AG04450 (cell line): ENCODE measurements at regions not wholly inside any gene's neighbourhood (a gene's known extent, or its start where the extent isn't known, plus 50 kb on each side); places are given as distances from the start of the nearest gene placed in this dataset.

Source experiments
- CTCF ChIA-PET: fragments of 300-600, 350-600 bp; formaldehyde crosslinking; extraction: SDS; loops from one replicate; lab custom pipeline; 2022; ENCODE audit warnings: antibody characterized with exemption, inconsistent platforms; lab: Charles Lee
- POLR2A ChIA-PET: fragments of 350-600 bp; formaldehyde crosslinking; extraction: SDS; loops from one replicate; lab custom pipeline; 2021; ENCODE audit warnings: antibody characterized with exemption, inconsistent platforms; lab: Yijun Ruan, JAX
- DNase-seq: peaks from one replicate; pipeline ENCODE4 v3.0.0-alpha.2; 2011; ENCODE audit warnings: low read depth, low spot score
- H3K27ac ChIP-seq: one replicate; pipeline ENCODE4 v1.5.1; 2012; ENCODE audit warnings: low read depth, low read length, control low read depth
- H3K27me3 ChIP-seq: one replicate; pipeline ENCODE4 v1.6.0; 2012; ENCODE audit warnings: low read length; ENCODE audit not compliant: control insufficient read depth, insufficient read depth
- H3K4me3 ChIP-seq: 2 replicates; pipeline ENCODE4 v1.5.1; 2011; ENCODE audit warnings: mild to moderate bottlenecking, low read depth, low read length, control low read depth
- H3K9me3 ChIP-seq: 2 replicates; pipeline ENCODE4 v1.5.1; 2012; ENCODE audit warnings: low read length; ENCODE audit not compliant: control insufficient read depth, insufficient read depth
- CTCF ChIP-seq: IDR thresholded peaks from 2 replicates; pipeline ENCODE4 v1.5.1; 2011; ENCODE audit warnings: low read depth, low read length, control low read depth, inconsistent platforms

GRCh38 chr15:45891766-45892165 lies 256.9 kb downstream of the SQOR start:
- Histone ChIP-seq H3K27ac (no peak overlapping the region), H3K4me3 (no peak overlapping the region), H3K9me3 (peaks cover 3% of the 10 kb centered on the region), H3K27me3 (no peaks in the 10 kb centered on the region)
- TF ChIP-seq CTCF, result no peak
- no peak for DNase-seq
- ChIA-PET POLR2A (no interaction called here), CTCF (no interaction called here)

GRCh38 chr15:45892182-45892581 lies 257.4 kb downstream of the SQOR start:
- ChIA-PET POLR2A (no interaction called here), CTCF (no interaction called here)
- peaks cover 3% of the 10 kb centered on the region for H3K9me3 ChIP-seq
- H3K27me3 ChIP-seq, result no peaks in the 10 kb centered on the region
- H3K4me3 ChIP-seq, result no peak overlapping the region
- no peak overlapping the region for H3K27ac ChIP-seq
- DNase-seq, result no peak
- TF ChIP-seq CTCF, result no peak

GRCh38 chr15:45903283-45903682 lies 268.5 kb downstream of the SQOR start:
- no peak for DNase-seq
- TF ChIP-seq CTCF, result no peak
- H3K27ac ChIP-seq, result no peak overlapping the region
- H3K4me3 ChIP-seq, result no peak overlapping the region
- ChIA-PET POLR2A (no interaction called here), CTCF (no interaction called here)
- no peaks in the 10 kb centered on the region for H3K27me3 ChIP-seq
- H3K9me3 ChIP-seq, result no peaks in the 10 kb centered on the region

- POLR2A ChIA-PET, result no interaction called here
- CTCF ChIA-PET, result no interaction called here
- no peak overlapping the region for H3K27ac ChIP-seq
- no peak for DNase-seq
- no peak overlapping the region for H3K4me3 ChIP-seq
- no peaks in the 10 kb centered on the region for H3K27me3 ChIP-seq
- no peaks in the 10 kb centered on the region for H3K9me3 ChIP-seq
- no peak for TF ChIP-seq CTCF
Measured at GRCh38 chr15:45904019-45904418, 269.2 kb downstream of the SQOR start.

GRCh38 chr15:45906230-45906629 lies 271.4 kb downstream of the SQOR start:
- H3K9me3 ChIP-seq, result no peaks in the 10 kb centered on the region
- CTCF ChIA-PET, result no interaction called here
- no peak for DNase-seq
- POLR2A ChIA-PET, result no interaction called here
- no peaks in the 10 kb centered on the region for H3K27me3 ChIP-seq
- no peak for TF ChIP-seq CTCF
- no peak overlapping the region for H3K27ac ChIP-seq
- no peak overlapping the region for H3K4me3 ChIP-seq
